Stomach (tissue), 8 donors: ENCODE measurements at regions not wholly inside any gene's neighbourhood (a gene's known extent, or its start where the extent isn't known, plus 50 kb on each side); places are given as distances from the start of the nearest gene placed in this dataset.

Experiments
- DNase-seq, 2 donors: peaks; one replicate each; pipeline versions ENCODE4 v3.0.0 to v3.0.0-alpha.2; 2013 to 2019
- H3K27ac ChIP-seq, 5 donors: fragments of 200-600 bp in 4 of 5; sonication (generic) in 4 of 5; one replicate each; pipeline ENCODE4 v1.5.1; 2013 to 2019; ENCODE audit warnings: mild to moderate bottlenecking in 1 of 5, moderate library complexity in 1 of 5
- H3K27me3 ChIP-seq, 3 donors: fragments of 200-600 bp; sonication (generic); one replicate each; pipeline ENCODE4 v1.5.1; 2017 to 2019; ENCODE audit warnings: mixed run types in 1 of 3
- H3K36me3 ChIP-seq, 4 donors: fragments of 200-600 bp; sonication (generic); 1 replicate in 3 of 4; 2 replicates in 1 of 4; pipeline ENCODE4 v1.5.1; 2016 to 2019
- H3K4me1 ChIP-seq, 4 donors: fragments of 200-600 bp; sonication (generic); one replicate each; pipeline ENCODE4 v1.5.1; 2016 to 2019
- H3K4me3 ChIP-seq, 4 donors: fragments of 200-600 bp; sonication (generic) in 3 of 4; one replicate each; pipeline ENCODE4 v1.5.1; 2016 to 2019; ENCODE audit warnings: mild to moderate bottlenecking in 1 of 4
- H3K9me3 ChIP-seq, 4 donors: fragments of 200-600 bp; sonication (generic); one replicate each; pipeline ENCODE4 v1.5.1; 2016 to 2019
- EP300 ChIP-seq: sonication (generic); formaldehyde crosslinking; IDR thresholded peaks from one replicate; pipeline ENCODE4 v1.6.1; 2017; ENCODE audit warnings: antibody characterized with exemption
- POLR2A ChIP-seq, 4 donors: fragments of 450-650 bp; IDR thresholded peaks; one replicate each; pipeline ENCODE4 v1.6.1; 2016; ENCODE audit warnings: antibody characterized with exemption in 4 of 4, control low read depth in 2 of 4, mild to moderate bottlenecking in 1 of 4, moderate library complexity in 1 of 4
- POLR2AphosphoS5 ChIP-seq, 3 donors: sonication (generic); formaldehyde crosslinking; IDR thresholded peaks; one replicate each; pipeline ENCODE4 v1.6.1; 2016; ENCODE audit warnings: antibody characterized with exemption in 3 of 3
- WGBS, 5 donors: extraction: QIAGEN DNeasy Blood & Tissue Kit in 3 of 5; methylation state at CpG; one replicate each; pipeline versions ENCODE4 v1.1.5 to v1.1.7; 2013 to 2018; 5-methylcytosine and 5-hydroxymethylcytosine counted together
- intact Hi-C: fragments of 100-400 bp; cut with DNase I; formaldehyde crosslinking; loops from one replicate; pipeline ENCODE4 v1.15.1; 2023; ENCODE audit warnings: low total_unique reads
- TF ChIP-seq, protein P1 (sequence below), 7 experiments: fragments of 450-650 bp in 4 of 7; fragments of 200-600 bp in 3 of 7; sonication (generic) in 3 of 7; IDR thresholded peaks; one replicate each; pipeline ENCODE4 v1.5.1; 2016 to 2019; ENCODE audit warnings: antibody characterized with exemption in 7 of 7, control low read depth in 2 of 7, mild to moderate bottlenecking in 1 of 7
- donor health status: healthy with polysubstance abuse.
- donor health status: Bipolar disorder and iron deficiency.
- donor health status: healthy.

DNA sequence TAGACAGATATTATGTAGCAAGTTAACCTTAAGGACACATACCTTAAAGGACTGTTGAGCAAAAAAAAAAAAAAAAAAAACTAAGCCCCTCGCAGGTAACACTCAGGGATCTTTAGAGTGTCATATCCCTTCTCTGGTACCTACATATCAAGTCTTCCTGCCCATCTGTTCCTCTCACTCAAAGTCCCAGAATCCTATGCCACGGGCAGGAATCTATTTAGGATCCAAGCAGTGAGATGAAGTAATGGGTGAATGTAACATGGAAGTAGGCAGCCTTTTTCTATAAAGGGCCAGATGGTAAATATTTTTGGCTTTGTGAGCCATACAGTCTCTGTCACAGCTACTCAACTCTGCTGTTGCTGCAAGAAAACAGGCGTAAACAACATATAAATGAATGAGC lies 496.7 kb downstream of the STK39 start:
- no peaks in the 10 kb centered on the region for H3K27me3 ChIP-seq
- H3K27ac ChIP-seq = no peak overlapping the region
- H3K4me1 ChIP-seq = no peaks in the 10 kb centered on the region
- WGBS, 5 donors = 80 to 93% (median 89%) methylated on average over 3 of the region's 3 CpGs
- intact Hi-C loops = no loop called here
- no peak for DNase-seq
- no peaks in the 10 kb centered on the region for H3K36me3 ChIP-seq
- H3K9me3 ChIP-seq = no peaks in the 10 kb centered on the region
- no peak overlapping the region for H3K4me3 ChIP-seq
- no peak for TF ChIP-seq EP300
- no peak for TF ChIP-seq POLR2AphosphoS5 (IDR thresholded peaks at IDR 0.05)
- TF ChIP-seq, protein P1, sequence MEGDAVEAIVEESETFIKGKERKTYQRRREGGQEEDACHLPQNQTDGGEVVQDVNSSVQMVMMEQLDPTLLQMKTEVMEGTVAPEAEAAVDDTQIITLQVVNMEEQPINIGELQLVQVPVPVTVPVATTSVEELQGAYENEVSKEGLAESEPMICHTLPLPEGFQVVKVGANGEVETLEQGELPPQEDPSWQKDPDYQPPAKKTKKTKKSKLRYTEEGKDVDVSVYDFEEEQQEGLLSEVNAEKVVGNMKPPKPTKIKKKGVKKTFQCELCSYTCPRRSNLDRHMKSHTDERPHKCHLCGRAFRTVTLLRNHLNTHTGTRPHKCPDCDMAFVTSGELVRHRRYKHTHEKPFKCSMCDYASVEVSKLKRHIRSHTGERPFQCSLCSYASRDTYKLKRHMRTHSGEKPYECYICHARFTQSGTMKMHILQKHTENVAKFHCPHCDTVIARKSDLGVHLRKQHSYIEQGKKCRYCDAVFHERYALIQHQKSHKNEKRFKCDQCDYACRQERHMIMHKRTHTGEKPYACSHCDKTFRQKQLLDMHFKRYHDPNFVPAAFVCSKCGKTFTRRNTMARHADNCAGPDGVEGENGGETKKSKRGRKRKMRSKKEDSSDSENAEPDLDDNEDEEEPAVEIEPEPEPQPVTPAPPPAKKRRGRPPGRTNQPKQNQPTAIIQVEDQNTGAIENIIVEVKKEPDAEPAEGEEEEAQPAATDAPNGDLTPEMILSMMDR (IDR thresholded peaks at IDR 0.05) = no peak
- no peak for TF ChIP-seq POLR2A (IDR thresholded peaks at IDR 0.05)

DNA sequence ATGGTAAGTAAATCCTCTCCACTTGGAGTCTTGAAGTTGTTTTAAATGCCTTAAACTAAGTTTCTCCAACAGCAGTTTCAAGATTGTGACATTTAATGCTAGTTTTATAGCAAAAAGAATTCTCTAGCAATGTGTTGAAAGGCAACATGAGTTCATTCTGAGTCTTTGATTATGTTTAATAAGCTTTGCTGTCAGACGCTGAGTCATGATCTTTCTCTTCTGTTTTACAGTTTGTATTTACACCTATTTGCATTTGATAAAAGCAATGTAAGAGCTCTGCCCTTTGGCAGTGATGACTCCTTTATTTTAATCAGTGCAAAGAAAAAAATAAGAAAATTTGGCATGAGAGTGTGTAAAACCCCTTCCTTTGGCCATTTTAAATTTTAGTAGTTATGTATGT lies 497.7 kb downstream of the STK39 start:
- no peak for DNase-seq
- WGBS, 5 donors = 13 to 33% (median 18%) methylated on average over 1 of the region's 1 CpG
- H3K27me3 ChIP-seq = no peaks in the 10 kb centered on the region
- H3K4me1 ChIP-seq = no peaks in the 10 kb centered on the region
- no peak overlapping the region for H3K27ac ChIP-seq
- no peak for TF ChIP-seq POLR2A (IDR thresholded peaks at IDR 0.05)
- no peak for TF ChIP-seq EP300
- TF ChIP-seq, protein P1 (IDR thresholded peaks at IDR 0.05) = no peak
- TF ChIP-seq POLR2AphosphoS5 (IDR thresholded peaks at IDR 0.05) = no peak
- intact Hi-C loops = no loop called here
- no peaks in the 10 kb centered on the region for H3K9me3 ChIP-seq
- H3K36me3 ChIP-seq = no peaks in the 10 kb centered on the region
- no peak overlapping the region for H3K4me3 ChIP-seq

DNA sequence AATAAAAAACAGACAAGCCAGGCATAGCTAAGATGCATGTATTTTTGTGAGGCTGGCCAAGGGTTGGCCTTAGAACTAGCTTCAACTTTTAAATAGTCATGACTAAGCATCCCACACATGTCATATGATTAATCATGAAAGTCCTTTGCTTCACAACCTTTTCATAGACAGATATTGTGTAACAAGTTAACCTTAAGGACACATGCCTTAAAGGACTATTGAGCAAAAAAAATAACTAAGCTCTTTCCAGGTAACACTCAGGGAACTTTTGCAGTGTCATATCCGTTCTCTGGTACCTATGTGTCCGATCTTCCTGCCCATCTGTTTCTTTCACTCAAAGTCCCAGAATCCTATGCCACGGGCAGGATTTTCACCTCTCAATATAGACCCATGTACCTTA lies 498.4 kb downstream of the STK39 start:
- no peak for TF ChIP-seq EP300
- no peak for TF ChIP-seq POLR2A (IDR thresholded peaks at IDR 0.05)
- no peak for TF ChIP-seq POLR2AphosphoS5 (IDR thresholded peaks at IDR 0.05)
- TF ChIP-seq, protein P1 (IDR thresholded peaks at IDR 0.05) = no peak
- 79 to 97% (median 91%) methylated on average over 3 of the region's 3 CpGs for WGBS, 5 donors
- Histone ChIP-seq H3K27ac (no peak overlapping the region), H3K4me3 (no peak overlapping the region), H3K4me1 (no peaks in the 10 kb centered on the region), H3K9me3 (no peaks in the 10 kb centered on the region), H3K27me3 (no peaks in the 10 kb centered on the region), H3K36me3 (no peaks in the 10 kb centered on the region)
- DNase-seq = no peak
- intact Hi-C loops = no loop called here

DNA sequence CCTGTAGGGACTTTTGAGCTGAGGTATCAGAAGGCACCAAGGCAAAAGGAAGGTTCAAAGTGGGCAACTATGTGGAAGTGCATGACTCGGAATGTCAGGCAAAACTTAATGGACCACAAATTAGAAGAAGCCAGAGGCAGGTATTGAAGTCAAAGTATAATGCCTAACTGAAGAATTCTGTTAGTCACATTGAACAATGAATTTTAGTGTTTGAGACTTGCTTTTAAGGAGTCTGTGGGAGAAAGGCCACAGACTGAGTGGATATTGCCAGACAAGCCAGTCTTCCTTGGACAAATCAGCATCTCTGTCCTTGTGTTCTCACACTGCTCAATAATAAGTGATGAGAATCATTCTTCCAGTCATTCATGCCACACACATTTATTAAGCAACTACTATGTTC lies 498.9 kb downstream of the STK39 start:
- Histone ChIP-seq H3K36me3 (no peaks in the 10 kb centered on the region), H3K4me1 (no peaks in the 10 kb centered on the region), H3K9me3 (no peaks in the 10 kb centered on the region), H3K4me3 (no peak overlapping the region), H3K27ac (no peak overlapping the region), H3K27me3 (no peaks in the 10 kb centered on the region)
- intact Hi-C loops = no loop called here
- DNase-seq = no peak
- TF ChIP-seq, protein P1 (IDR thresholded peaks at IDR 0.05) = no peak
- TF ChIP-seq POLR2AphosphoS5 (IDR thresholded peaks at IDR 0.05) (no peak), EP300 (no peak), POLR2A (IDR thresholded peaks at IDR 0.05) (no peak)
- WGBS, 5 donors = 95 to 100% (median 97%) methylated on average over 1 of the region's 1 CpG
